ENCODE measurements at regions not wholly inside any gene's neighbourhood (a gene's known extent, or its start where the extent isn't known, plus 50 kb on each side); places are given as distances from the start of the nearest gene placed in this dataset.

GRCh38 chr9:80085668-80086067, 513.9 kb downstream of the TLE4 start:
- no peak for DNase-seq

- no peak for DNase-seq
These were observed 510.4 kb downstream of the TLE4 start for GRCh38 chr9:80082213-80082612.

GRCh38 chr9:80078826-80079225, 507.1 kb downstream of the TLE4 start:
- no peak for DNase-seq

GRCh38 chr9:80077059-80077458, 505.3 kb downstream of the TLE4 start:
- DNase-seq = no peak

GRCh38 chr9:80076162-80076561, 504.4 kb downstream of the TLE4 start:
- no peak for DNase-seq

GRCh38 chr9:80074439-80074838, 502.7 kb downstream of the TLE4 start:
- no peak for DNase-seq

DNA sequence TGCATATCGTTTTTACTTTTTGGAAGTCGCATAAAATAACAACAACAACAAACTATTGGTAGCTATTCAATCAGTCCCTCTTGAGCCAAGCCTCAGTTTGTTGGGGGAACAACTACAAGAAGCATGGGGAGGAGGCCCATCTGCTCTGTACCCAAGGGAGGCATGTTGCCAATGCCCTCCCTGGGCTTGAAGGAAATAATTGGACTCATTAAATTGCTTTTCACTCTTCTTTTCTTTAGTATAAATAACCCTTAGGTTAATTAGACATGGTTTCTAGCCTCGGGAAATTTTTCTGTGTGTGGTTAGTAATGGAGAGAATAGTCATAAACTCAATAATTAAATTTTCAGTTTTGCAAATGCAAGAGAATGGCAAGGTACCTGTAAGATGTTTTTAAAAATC, 500.7 kb downstream of the TLE4 start:
- no peak for DNase-seq

DNA sequence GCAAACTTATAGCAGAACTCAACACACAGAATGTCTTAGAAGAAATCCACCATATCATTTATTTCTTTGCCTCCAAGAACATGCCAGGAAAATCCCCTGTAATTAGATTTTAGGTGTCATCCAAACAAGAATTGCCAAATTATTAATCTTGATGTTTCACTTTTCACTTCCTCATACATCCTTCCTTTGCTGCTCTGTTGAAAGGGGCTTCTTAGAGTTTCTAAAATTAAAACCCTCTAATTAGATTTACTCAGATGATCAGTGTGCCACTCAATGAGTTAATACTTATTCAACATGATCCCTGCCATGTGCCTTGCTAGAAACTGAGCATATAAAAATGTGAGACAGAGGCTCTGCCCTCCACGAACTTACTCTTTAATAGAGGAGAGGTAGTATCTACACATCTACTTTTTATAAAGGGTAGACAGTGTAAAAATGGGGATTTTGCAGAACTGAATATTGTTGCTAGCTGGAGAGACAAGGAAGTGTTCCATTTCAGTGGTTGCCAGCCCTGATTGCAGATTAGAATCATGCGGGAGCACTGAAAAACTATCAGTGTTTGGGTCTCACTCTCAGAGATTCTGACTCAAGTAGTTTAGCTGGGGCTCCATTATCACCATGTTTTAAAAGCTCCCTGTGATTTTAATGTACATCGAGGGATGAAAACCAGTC, 498.4 kb downstream of the TLE4 start:
- DNase-seq = no peak

DNA sequence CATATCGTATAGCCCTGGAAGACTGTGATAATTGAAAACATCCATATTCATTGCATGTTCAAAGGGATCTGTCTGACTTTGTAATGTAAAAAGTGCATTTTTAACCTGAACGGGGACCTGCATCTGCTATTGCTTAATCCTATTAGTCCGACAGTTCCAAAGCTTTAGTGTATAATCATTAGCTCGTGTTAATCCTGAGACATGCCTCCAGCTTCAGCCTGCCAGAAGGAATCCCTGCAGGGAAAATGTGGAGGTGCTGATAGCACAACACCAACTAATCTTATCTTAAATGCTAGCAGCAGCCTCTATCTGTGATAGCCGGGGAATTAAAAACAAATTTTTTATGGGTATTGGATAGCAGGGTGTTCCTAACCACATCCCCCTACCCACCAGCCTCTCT, 495.2 kb downstream of the TLE4 start:
- no peak for DNase-seq

DNA sequence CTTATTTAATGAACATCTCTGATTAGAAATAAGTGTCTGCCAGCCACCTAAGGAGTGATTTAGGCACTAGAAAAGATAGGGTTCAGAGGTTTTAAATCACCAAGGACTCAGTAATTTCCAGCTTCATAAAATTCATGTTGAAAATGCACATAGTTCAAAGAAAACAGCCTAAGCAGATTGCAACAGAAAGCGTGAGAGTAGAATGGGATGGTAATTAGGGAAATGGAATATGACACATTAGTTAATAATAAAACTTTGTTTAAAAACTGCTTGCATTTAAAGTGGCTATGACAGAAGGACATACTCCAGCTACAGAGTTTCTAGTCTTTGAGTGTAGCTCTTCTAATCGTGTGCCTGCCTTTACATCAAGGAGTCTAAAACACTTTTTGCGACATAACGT, 490.8 kb downstream of the TLE4 start:
- DNase-seq = no peak

- no peak for DNase-seq
These were observed 490.2 kb downstream of the TLE4 start for GRCh38 chr9:80061940-80062339.

- DNase-seq = no peak
These were observed 489.3 kb downstream of the TLE4 start for GRCh38 chr9:80061096-80061495.

DNA sequence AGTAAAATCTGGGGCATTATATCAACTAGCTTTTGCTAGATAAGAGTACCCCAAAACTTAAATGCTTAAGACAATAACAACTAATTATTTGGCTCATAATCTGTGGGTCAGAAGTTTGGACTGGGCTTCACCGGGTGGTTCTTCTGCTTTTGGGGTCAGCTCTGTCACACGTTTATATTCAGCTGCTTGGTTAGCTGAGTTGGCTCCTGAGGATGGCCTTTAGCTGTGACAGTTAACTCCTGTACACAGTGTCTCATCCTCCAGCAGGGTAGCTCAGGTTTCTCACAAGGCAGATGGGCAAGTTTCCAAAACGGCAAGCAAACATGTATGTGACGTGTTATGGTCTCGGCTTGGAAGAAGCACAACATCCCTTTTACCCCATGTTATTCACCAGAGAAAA, 488.2 kb downstream of the TLE4 start:
- DNase-seq = no peak

DNA sequence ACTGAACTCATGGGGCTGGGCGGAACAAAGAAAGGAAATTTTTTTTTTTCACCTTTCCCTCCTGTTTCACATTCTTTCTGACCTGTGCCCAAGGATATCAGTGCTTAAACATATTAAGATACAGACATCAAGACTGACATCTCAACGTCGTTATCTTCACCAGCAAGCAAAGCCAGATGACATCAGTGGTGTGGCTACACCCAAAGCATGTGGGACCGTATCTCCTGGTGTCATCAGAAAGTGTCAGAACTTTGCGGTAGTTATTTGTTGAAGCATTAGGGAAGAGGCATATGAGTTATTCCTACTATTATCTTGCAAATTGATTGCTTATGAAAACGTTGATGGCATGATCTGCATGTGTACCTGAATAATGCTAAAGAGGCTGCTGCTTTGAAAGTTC, 487.4 kb downstream of the TLE4 start:
- DNase-seq = no peak

DNA sequence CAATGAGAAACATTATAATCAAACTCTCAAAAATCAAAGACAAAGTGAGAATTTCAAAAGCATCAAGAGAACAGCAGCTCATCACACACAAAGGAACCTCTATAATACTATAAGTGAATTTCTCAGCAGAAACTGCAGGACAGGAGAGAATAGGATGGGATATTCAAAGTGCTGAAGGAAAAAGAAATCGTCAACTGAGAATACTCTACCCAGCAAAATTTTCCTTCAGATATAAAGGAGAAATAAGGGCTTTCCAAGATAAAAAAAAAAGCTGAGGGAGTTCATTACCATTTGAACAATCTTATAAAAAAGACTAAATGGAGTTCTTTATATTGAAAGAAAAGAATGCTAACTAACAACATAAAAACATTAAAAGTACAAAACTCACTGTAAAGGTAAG, 481.1 kb downstream of the TLE4 start:
- DNase-seq = no peak

DNA sequence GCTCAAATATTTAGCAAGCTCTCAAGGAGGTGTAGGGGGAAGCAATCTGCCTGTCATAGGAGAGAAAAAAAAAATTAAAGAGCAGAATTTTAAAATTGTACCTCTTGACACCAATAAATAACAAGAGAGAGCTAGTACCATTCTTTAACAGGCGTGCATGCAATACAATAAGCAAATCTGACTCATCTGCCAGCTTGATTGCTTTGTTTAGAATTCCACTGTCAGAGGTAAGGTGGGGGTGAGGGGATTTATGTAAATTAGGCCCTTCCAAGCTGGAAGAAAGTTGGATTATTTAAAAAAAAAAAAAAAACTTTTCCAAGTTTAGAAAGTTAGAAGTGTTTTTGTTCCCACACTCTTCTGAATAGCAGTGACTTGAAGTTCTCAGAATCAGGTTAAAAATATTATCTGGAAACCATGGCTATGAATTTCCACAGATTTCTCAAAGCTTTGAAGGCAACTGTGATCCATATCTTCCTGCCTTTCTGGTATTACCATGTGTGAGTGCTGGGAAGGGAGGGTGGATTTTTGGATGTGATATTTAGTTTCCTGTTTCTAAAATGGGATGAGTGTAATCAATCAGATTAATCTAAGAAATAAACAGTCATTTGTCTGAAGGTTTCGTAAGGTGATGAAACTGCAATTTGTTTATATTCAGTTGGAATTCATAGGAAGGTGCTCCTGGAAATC, 477.5 kb downstream of the TLE4 start:
- DNase-seq = no peak

DNA sequence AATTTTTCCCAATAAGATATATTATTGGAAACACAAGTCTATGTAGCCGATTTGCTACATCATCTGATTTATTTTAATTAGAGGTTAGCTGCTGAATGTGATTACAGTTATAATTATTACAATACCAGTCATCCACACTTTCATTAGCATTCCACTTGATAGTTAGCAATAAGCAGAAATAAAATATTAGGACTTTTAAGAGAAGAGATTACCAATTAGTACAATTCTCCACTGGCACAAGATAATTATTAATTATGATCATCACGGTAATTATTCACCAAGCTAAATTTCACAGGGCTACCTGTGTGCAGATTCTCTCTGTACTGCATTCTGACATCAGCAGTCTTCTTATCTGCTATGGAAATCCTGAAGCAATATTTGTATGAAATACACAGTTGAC, 474.7 kb downstream of the TLE4 start:
- DNase-seq = no peak

- no peak for DNase-seq
These were observed 470.1 kb downstream of the TLE4 start for GRCh38 chr9:80041821-80042220.

DNA sequence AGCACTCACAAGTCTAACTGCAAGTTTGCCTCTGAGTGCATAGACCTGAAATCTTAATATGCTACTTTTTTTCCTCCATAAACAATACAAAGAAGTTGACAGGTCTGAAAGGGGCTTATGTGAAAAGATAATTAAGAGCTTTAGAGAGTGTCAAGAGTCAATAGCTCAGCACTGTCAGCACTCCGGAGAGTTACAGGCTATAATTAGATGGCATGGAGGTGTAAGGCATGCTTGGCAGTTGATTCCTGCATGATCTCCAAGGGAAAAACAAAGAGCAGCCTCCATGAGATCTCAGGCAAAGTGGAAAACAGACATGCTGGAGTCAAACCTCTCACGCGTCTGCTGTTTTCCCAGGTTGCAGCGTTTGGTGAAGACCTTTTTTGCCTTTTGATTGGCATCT, 468.7 kb downstream of the TLE4 start:
- DNase-seq = no peak

DNA sequence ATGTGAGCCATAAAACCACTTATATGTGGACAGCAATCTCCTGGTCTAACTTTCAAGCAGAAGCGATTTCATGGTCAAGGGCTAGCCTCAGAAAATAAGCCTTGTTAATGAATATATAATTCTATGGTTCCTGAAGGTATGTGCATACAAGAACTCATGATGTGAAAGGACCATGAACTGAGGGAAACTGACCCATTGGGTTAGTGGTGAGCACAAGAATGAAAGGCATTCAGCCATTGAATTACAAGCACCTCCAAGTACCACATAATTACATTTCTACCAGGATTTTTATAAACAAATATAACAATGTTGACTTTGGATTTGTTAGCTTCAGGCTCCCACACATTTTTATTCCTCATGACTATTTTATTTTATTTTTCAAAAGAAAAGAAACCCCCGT, 459.0 kb downstream of the TLE4 start:
- no peak for DNase-seq

GRCh38 chr9:80028501-80028900, 456.7 kb downstream of the TLE4 start:
- DNase-seq = no peak

DNA sequence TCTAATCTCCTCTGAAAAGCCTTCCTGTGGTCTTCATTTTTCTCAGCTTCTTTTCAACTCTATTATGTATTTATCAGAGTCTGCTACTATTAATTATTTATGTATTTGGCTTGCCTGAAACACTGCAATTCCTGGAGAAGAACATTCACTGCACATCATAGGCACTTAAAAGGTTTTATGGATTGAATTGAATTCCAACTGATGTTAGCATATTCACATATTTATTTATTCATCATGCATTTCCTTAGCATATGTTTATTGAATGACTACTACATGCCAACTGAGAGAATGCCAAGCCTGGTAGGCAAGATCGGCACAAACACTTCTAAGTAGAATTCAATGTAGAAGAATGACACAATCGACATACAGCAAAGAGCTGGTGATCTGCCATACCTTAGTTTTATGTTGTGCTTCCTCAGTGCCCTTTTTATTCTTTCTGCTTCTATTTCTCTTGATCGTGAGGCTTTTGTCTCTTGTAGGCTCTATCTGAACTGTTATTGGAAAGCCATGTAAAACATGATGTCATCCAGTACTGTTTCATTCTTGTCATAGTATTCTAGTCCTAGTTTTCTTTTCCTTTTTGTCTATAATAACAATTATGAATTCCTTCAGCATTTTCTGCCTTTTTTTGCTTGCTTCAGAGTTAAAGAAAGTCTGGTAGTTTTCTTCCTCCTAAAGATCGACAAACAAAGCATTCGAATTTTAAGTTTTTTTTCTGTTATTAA, 454.2 kb downstream of the TLE4 start:
- DNase-seq = no peak

DNA sequence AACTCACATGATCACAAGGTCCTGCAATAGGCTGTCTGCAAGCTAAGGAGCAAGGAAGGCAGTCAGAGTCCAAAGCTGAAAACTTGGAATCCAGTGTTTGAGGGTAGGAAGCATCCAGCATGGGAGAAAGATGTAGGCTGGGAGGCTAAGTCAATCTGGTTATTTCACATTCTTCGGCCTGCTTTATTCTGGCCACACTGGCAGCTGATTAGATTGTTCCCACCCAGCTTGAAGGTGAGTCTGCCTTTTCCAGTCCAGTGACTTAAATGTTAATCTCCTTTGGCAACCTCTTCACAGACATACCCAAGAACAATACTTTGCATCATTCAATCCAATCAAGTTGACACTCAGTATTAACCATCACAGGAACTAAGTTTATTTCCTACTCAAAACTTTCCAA, 453.4 kb downstream of the TLE4 start:
- DNase-seq = no peak

- no peak for DNase-seq
These were observed 448.8 kb downstream of the TLE4 start for GRCh38 chr9:80020530-80020929.
